A549 (cell line): ENCODE measurements at regions not wholly inside any gene's neighbourhood (a gene's known extent, or its start where the extent isn't known, plus 50 kb on each side); places are given as distances from the start of the nearest gene placed in this dataset.

Source experiments
- ATAC-seq, 2 experiments: fragments of 200-7000 bp in 1 of 2; fragments of >200 bp in 1 of 2; cut with Nextera tagmentation in 1 of 2; cut with Tn5 transposase in 1 of 2; 3 replicates each; pipeline versions ENCODE4 v1.8.0 to v1.9.1; 2018 to 2020; ENCODE audit warnings: mild to moderate bottlenecking in 1 of 2, moderate library complexity in 1 of 2
- CTCF ChIA-PET: fragments of 300-600 bp; sonication (Branson Sonifier 250); formaldehyde crosslinking; extraction: SDS; loops from one replicate; lab custom pipeline; 2021; ENCODE audit warnings: antibody characterized with exemption, inconsistent platforms; lab: Yijun Ruan, JAX
- POLR2A ChIA-PET: fragments of 350-600 bp; formaldehyde crosslinking; extraction: SDS; loops from one replicate; lab custom pipeline; 2021; ENCODE audit warnings: antibody characterized with exemption, inconsistent platforms; lab: Yijun Ruan, JAX
- DNase-seq, 2 experiments: peaks; one replicate each; pipeline versions ENCODE4 v3.0.0 to v3.0.0-alpha.2; 2011 to 2016; ENCODE audit warnings: low read depth in 1 of 2, low spot score in 1 of 2
- FAIRE-seq: peaks from 2 replicates; lab custom pipeline; 2011; peaks lifted over from hg19 to GRCh38; lab: Jason Lieb, UNC
- H3K27ac ChIP-seq, 2 experiments: fragments of >200 bp; sonication (Bioruptor Twin); formaldehyde crosslinking; 3 replicates each; pipeline ENCODE4 v1.5.1; 2016 to 2017
- H3K4me1 ChIP-seq: fragments of >200 bp; sonication (Bioruptor Twin); formaldehyde crosslinking; 3 replicates; pipeline ENCODE4 v1.6.1; 2016
- H3K4me2 ChIP-seq: fragments of >200 bp; sonication (Bioruptor Twin); formaldehyde crosslinking; 3 replicates; pipeline ENCODE4 v1.6.1; 2016
- H3K4me3 ChIP-seq: fragments of >200 bp; sonication (Bioruptor Twin); formaldehyde crosslinking; 3 replicates; pipeline ENCODE4 v1.5.1; 2016
- H3K9me3 ChIP-seq: fragments of >200 bp; sonication (Bioruptor Twin); formaldehyde crosslinking; 3 replicates; pipeline ENCODE4 v1.6.1; 2016
- BCL3 ChIP-seq: fragments of >200 bp; sonication (Bioruptor Twin); formaldehyde crosslinking; IDR thresholded peaks from 3 replicates; pipeline ENCODE4 v1.6.1; 2016
- BHLHE40 ChIP-seq: IDR thresholded peaks from 2 replicates; pipeline ENCODE4 v1.6.1; 2012; ENCODE audit warnings: low read depth, low read length, inconsistent platforms
- CBX2 ChIP-seq: fragments of 200-600 bp; sonication (generic); IDR thresholded peaks from 2 replicates; pipeline ENCODE4 v1.6.1; 2016; ENCODE audit warnings: low read depth, mild to moderate bottlenecking, borderline replicate concordance
- CEBPB ChIP-seq, 2 experiments: fragments of >200 bp in 1 of 2; sonication (Bioruptor Twin) in 1 of 2; formaldehyde crosslinking in 1 of 2; IDR thresholded peaks; 2 replicates each; pipeline ENCODE4 v1.6.1; 2012 to 2016
- CHD2 ChIP-seq: fragments of 150-350 bp; IDR thresholded peaks from 2 replicates; pipeline ENCODE4 v1.6.1; 2014; ENCODE audit warnings: low read length; ENCODE audit not compliant: partially characterized antibody
- CTCF ChIP-seq: fragments of >200 bp; sonication (Bioruptor Twin); formaldehyde crosslinking; IDR thresholded peaks from 3 replicates; pipeline ENCODE4 v1.5.1; 2016
- ELK1 ChIP-seq: fragments of 150-350 bp; IDR thresholded peaks from 2 replicates; pipeline ENCODE4 v1.6.1; 2014; ENCODE audit warnings: low read depth, mild to moderate bottlenecking, low read length
- FOSB ChIP-seq: fragments of 250-450 bp; sonication (Bioruptor Pico); IDR thresholded peaks from 2 replicates; pipeline ENCODE4 v1.5.0; 2020; ENCODE audit warnings: mild to moderate bottlenecking, moderate library complexity
- FOXS1 ChIP-seq: fragments of 250-450 bp; sonication (Bioruptor Pico); IDR thresholded peaks from 2 replicates; pipeline ENCODE4 v1.5.0; 2020; ENCODE audit warnings: mild to moderate bottlenecking, moderate library complexity
- HOXA7 ChIP-seq: fragments of 250-450 bp; sonication (Bioruptor Pico); IDR thresholded peaks from 2 replicates; pipeline ENCODE4 v1.5.0; 2020; ENCODE audit warnings: mild to moderate bottlenecking, moderate library complexity
- HOXB13 ChIP-seq: fragments of 250-450 bp; sonication (Bioruptor Pico); IDR thresholded peaks from 2 replicates; pipeline ENCODE4 v1.5.0; 2020; ENCODE audit warnings: low read depth, mild to moderate bottlenecking, moderate library complexity
- JUN ChIP-seq, 2 experiments: fragments of >200 bp; sonication (Bioruptor Twin); formaldehyde crosslinking; IDR thresholded peaks; 2 replicates in 1 of 2; 3 replicates in 1 of 2; pipeline ENCODE4 v1.6.1; 2016 to 2017
- JUNB ChIP-seq: fragments of >200 bp; sonication (Bioruptor Twin); formaldehyde crosslinking; IDR thresholded peaks from 2 replicates; pipeline ENCODE4 v1.6.1; 2016
- KDM5A ChIP-seq: fragments of 200-600 bp; sonication (generic); IDR thresholded peaks from 2 replicates; pipeline ENCODE4 v1.6.1; 2016; ENCODE audit warnings: antibody characterized with exemption, mild to moderate bottlenecking
- RARB ChIP-seq: fragments of 250-450 bp; sonication (Bioruptor Pico); IDR thresholded peaks from 2 replicates; pipeline ENCODE4 v1.8.0; 2021; ENCODE audit warnings: mild to moderate bottlenecking, moderate library complexity
- RCOR1 ChIP-seq: fragments of 150-350 bp; IDR thresholded peaks from 2 replicates; pipeline ENCODE4 v1.6.1; 2014; ENCODE audit warnings: antibody characterized with exemption, low read length, low read depth
- REST ChIP-seq: fragments of 200-600 bp; sonication (generic); IDR thresholded peaks from 2 replicates; pipeline ENCODE4 v1.6.1; 2016; ENCODE audit warnings: antibody characterized with exemption, mild to moderate bottlenecking, moderate library complexity
- ZFP36 ChIP-seq: fragments of 450-650 bp; IDR thresholded peaks from 2 replicates; pipeline ENCODE4 v1.6.1; 2014; ENCODE audit warnings: borderline replicate concordance; ENCODE audit not compliant: partially characterized antibody
- ZSCAN20 ChIP-seq: fragments of 250-450 bp; sonication (Bioruptor Pico); IDR thresholded peaks from 2 replicates; pipeline ENCODE4 v1.8.0; 2022; ENCODE audit warnings: mild to moderate bottlenecking, moderate library complexity
- WGBS: methylation state at CpG from one replicate; pipeline ENCODE4 v1.1.6; 2017; ENCODE audit errors: missing lambda C conversion rate; 5-methylcytosine and 5-hydroxymethylcytosine counted together
- TF ChIP-seq, protein P1 (sequence below): IDR thresholded peaks from 2 replicates; pipeline ENCODE4 v1.6.1; 2012

GRCh38 chr9:95610006-95610785 lies 93.4 kb upstream of the PTCH1 start:
- DNase-seq (no peak), ATAC-seq (no peak), FAIRE-seq (no peak)
- ChIA-PET POLR2A (no interaction called here), CTCF (interaction anchor here (1.5 kb wide), 1 partner anchor 707 kb away, joined by 7 read pairs; no protein-coding TSS in a partner anchor)
- Histone ChIP-seq H3K4me1 (no peaks in the 10 kb centered on the region), H3K27ac (no peak overlapping the region), H3K4me3 (no peak overlapping the region), H3K9me3 (peaks cover 7% of the 10 kb centered on the region; the same call in 1 of the 3 replicates), H3K4me2 (no peak overlapping the region)
- 91% methylated on average over 16 of the region's 16 CpGs for WGBS
- TF ChIP-seq ELK1: no peak
- no peak for TF ChIP-seq HOXA7 (CRISPR knock-in tag)
- no peak for TF ChIP-seq CHD2
- TF ChIP-seq ZFP36: no peak
- no peak for TF ChIP-seq FOXS1 (CRISPR knock-in tag)
- no peak for TF ChIP-seq CBX2
- no peak for TF ChIP-seq RARB
- TF ChIP-seq BCL3: no peak
- no peak for TF ChIP-seq REST
- no peak for TF ChIP-seq BHLHE40
- no peak for TF ChIP-seq ZSCAN20 (CRISPR knock-in tag)
- TF ChIP-seq, protein P1, sequence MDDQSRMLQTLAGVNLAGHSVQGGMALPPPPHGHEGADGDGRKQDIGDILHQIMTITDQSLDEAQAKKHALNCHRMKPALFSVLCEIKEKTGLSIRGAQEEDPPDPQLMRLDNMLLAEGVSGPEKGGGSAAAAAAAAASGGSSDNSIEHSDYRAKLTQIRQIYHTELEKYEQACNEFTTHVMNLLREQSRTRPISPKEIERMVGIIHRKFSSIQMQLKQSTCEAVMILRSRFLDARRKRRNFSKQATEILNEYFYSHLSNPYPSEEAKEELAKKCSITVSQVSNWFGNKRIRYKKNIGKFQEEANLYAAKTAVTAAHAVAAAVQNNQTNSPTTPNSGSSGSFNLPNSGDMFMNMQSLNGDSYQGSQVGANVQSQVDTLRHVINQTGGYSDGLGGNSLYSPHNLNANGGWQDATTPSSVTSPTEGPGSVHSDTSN: no peak
- no peak for TF ChIP-seq HOXB13 (CRISPR knock-in tag)
- no peak for TF ChIP-seq CEBPB (IDR thresholded peaks at IDR 0.05)
- TF ChIP-seq JUN (IDR thresholded peaks at IDR 0.05): no peak
- TF ChIP-seq KDM5A: no peak

GRCh38 chr9:95609426-95609825 lies 92.7 kb upstream of the PTCH1 start:
- ATAC-seq (no peak), FAIRE-seq (no peak), DNase-seq (no peak)
- no peak overlapping the region for H3K4me3 ChIP-seq
- H3K4me1 ChIP-seq: no peaks in the 10 kb centered on the region
- CTCF ChIA-PET: interaction anchor here (1.1 kb wide), 1 partner anchor 13 kb away, joined by 3 read pairs; no protein-coding TSS in a partner anchor
- peaks cover 7% of the 10 kb centered on the region; the same call in 1 of the 3 replicates for H3K9me3 ChIP-seq
- 55% methylated on average over 6 of the region's 7 CpGs for WGBS
- no peak overlapping the region for H3K4me2 ChIP-seq
- POLR2A ChIA-PET: no interaction called here
- H3K27ac ChIP-seq: no peak overlapping the region
- TF ChIP-seq JUNB: no peak
- TF ChIP-seq, protein P1: no peak
- no peak for TF ChIP-seq RCOR1
- no peak for TF ChIP-seq CTCF
- no peak for TF ChIP-seq FOSB (CRISPR knock-in tag)
